HCT116 (cell line): ENCODE measurements at regions not wholly inside any gene's neighbourhood (a gene's known extent, or its start where the extent isn't known, plus 50 kb on each side); places are given as distances from the start of the nearest gene placed in this dataset.

Experiments
- ATAC-seq: fragments of 200-7000 bp; cut with Tn5 transposase; 2 replicates; pipeline ENCODE4 v1.9.1; 2020; ENCODE audit warnings: mild to moderate bottlenecking, moderate library complexity
- BruUV-seq: library from RNA; stranded (reverse); fragments of 400-500 nt; replicated peaks from 2 replicates; lab custom pipeline; 2021; lab: Mats Ljungman, UMichigan
- CTCF ChIA-PET: fragments of 300-600 bp; sonication (Branson Sonifier 250); formaldehyde crosslinking; loops from one replicate; lab custom pipeline; 2021; ENCODE audit warnings: antibody characterized with exemption; lab: Charles Lee
- POLR2A ChIA-PET: fragments of 300-600, 350-600 bp; sonication (Branson Sonifier 250); formaldehyde crosslinking; loops from one replicate; lab custom pipeline; 2021; ENCODE audit warnings: antibody characterized with exemption; lab: Charles Lee
- RAD21 ChIA-PET, 2 experiments: fragments of 300-600 bp; sonication (Branson Sonifier 250); formaldehyde crosslinking; loops; one replicate each; lab custom pipeline; 2023; ENCODE audit warnings: low total read pairs in 2 of 2; ENCODE audit not compliant: uncharacterized antibody in 2 of 2, unreplicated experiment in 2 of 2, low non-redundant PET in 1 of 2; lab: Charles Lee
- DNase-seq: peaks from one replicate; pipeline ENCODE4 v3.0.0-alpha.2; 2010; ENCODE audit warnings: low read depth, low spot score
- H2AFZ ChIP-seq: fragments of 200-600 bp; shearing (Covaris generic), sonication (generic); 2 replicates; pipeline ENCODE4 v1.6.1; 2017; ENCODE audit warnings: low read depth, mixed run types, mixed read lengths, antibody characterized with exemption, low read length; ENCODE audit not compliant: poor library complexity, severe bottlenecking
- H3K27ac ChIP-seq: 2 replicates; pipeline ENCODE4 v1.5.1; 2012; ENCODE audit warnings: low read depth, low read length
- H3K27me3 ChIP-seq: fragments of 200-600 bp; sonication (generic); 2 replicates; pipeline ENCODE4 v1.6.1; 2016; ENCODE audit warnings: mixed run types, low read length, mixed read lengths; ENCODE audit not compliant: insufficient read depth
- H3K36me3 ChIP-seq, 2 experiments: fragments of 200-500 bp in 1 of 2; fragments of 200-600 bp in 1 of 2; sonication (Bioruptor generic) in 1 of 2; sonication (generic) in 1 of 2; 2 replicates each; pipeline versions ENCODE4 v1.5.1 to v1.6.1; 2014 to 2016; ENCODE audit warnings: low read length in 2 of 2, inconsistent platforms in 1 of 2, mixed read lengths in 1 of 2, mixed run types in 1 of 2; ENCODE audit not compliant: insufficient read depth in 2 of 2, control insufficient read depth in 1 of 2
- H3K4me1 ChIP-seq, 2 experiments: fragments of 200-600 bp in 1 of 2; sonication (generic) in 1 of 2; 2 replicates each; pipeline versions ENCODE4 v1.5.1 to v1.6.1; 2012 to 2017; ENCODE audit warnings: low read length in 2 of 2, inconsistent platforms in 1 of 2, mild to moderate bottlenecking in 1 of 2, mixed read lengths in 1 of 2, mixed run types in 1 of 2, moderate library complexity in 1 of 2; ENCODE audit not compliant: insufficient read depth in 2 of 2, control insufficient read depth in 1 of 2
- H3K4me2 ChIP-seq: fragments of 200-600 bp; sonication (generic); 2 replicates; pipeline ENCODE4 v1.6.1; 2017; ENCODE audit warnings: mixed run types, low read length, mixed read lengths
- H3K4me3 ChIP-seq, 2 experiments: fragments of 200-600 bp in 1 of 2; sonication (generic) in 1 of 2; replicated peaks in 1 of 2; 2 replicates each; pipeline ENCODE4 v1.5.1; 2011 to 2016; ENCODE audit warnings: low read length in 2 of 2, control low read depth in 1 of 2, low read depth in 1 of 2, mild to moderate bottlenecking in 1 of 2, mixed read lengths in 1 of 2, mixed run types in 1 of 2
- H3K79me2 ChIP-seq: fragments of 200-600 bp; sonication (generic); 2 replicates; pipeline ENCODE4 v1.6.1; 2017; ENCODE audit warnings: mild to moderate bottlenecking, mixed run types, low read length, moderate library complexity, mixed read lengths; ENCODE audit not compliant: insufficient read depth
- H3K9ac ChIP-seq: fragments of 200-600 bp; sonication (generic); 2 replicates; pipeline ENCODE4 v1.6.1; 2016; ENCODE audit warnings: low read length, mixed read lengths
- H3K9me2 ChIP-seq: fragments of 200-600 bp; sonication (generic), shearing (Covaris generic); 2 replicates; pipeline ENCODE4 v1.6.1; 2017; ENCODE audit warnings: mixed run types, mild to moderate bottlenecking, moderate library complexity; ENCODE audit not compliant: insufficient read depth
- H3K9me3 ChIP-seq, 2 experiments: fragments of 200-500 bp in 1 of 2; fragments of 200-600 bp in 1 of 2; sonication (Bioruptor generic) in 1 of 2; sonication (generic) in 1 of 2; 2 replicates each; pipeline ENCODE4 v1.6.1; 2014 to 2017; ENCODE audit warnings: low read length in 2 of 2, mixed read lengths in 2 of 2, inconsistent platforms in 1 of 2, low read depth in 1 of 2, mild to moderate bottlenecking in 1 of 2, mixed run types in 1 of 2, moderate library complexity in 1 of 2; ENCODE audit not compliant: control insufficient read depth in 1 of 2, insufficient read depth in 1 of 2
- H4K20me1 ChIP-seq: fragments of 200-600 bp; sonication (generic), shearing (Covaris generic); 2 replicates; pipeline ENCODE4 v1.6.1; 2017; ENCODE audit warnings: mixed run types, mild to moderate bottlenecking, moderate library complexity; ENCODE audit not compliant: insufficient read depth
- ATF3 ChIP-seq: IDR thresholded peaks from 2 replicates; pipeline ENCODE4 v1.6.1; 2012
- CBX3 ChIP-seq: IDR thresholded peaks from 2 replicates; pipeline ENCODE4 v1.6.1; 2012; ENCODE audit warnings: low read depth
- EGR1 ChIP-seq: IDR thresholded peaks from 2 replicates; pipeline ENCODE4 v1.6.1; 2012; ENCODE audit warnings: low read depth
- EZH2 ChIP-seq: fragments of 200-600 bp; sonication (generic); IDR thresholded peaks from 2 replicates; pipeline ENCODE4 v1.6.1; 2017; ENCODE audit warnings: antibody characterized with exemption, mixed run types
- EZH2phosphoT487 ChIP-seq: fragments of 200-600 bp; IDR thresholded peaks from 2 replicates; pipeline ENCODE4 v1.6.1; 2018; ENCODE audit warnings: antibody characterized with exemption, borderline replicate concordance
- JUND ChIP-seq: IDR thresholded peaks from 2 replicates; pipeline ENCODE4 v1.6.1; 2012
- MAX ChIP-seq: IDR thresholded peaks from 2 replicates; pipeline ENCODE4 v1.6.1; 2012
- REST ChIP-seq: IDR thresholded peaks from 2 replicates; pipeline ENCODE4 v1.6.1; 2012; ENCODE audit warnings: low read depth
- SIN3A ChIP-seq: IDR thresholded peaks from 2 replicates; pipeline ENCODE4 v1.6.1; 2012; ENCODE audit warnings: low read depth
- SRF ChIP-seq: IDR thresholded peaks from 2 replicates; pipeline ENCODE4 v1.6.1; 2012; ENCODE audit warnings: low read depth
- TCF7L2 ChIP-seq: IDR thresholded peaks from 2 replicates; pipeline ENCODE4 v1.7.0; 2011; ENCODE audit warnings: borderline replicate concordance, inconsistent platforms; ENCODE audit not compliant: insufficient read depth, insufficient read length; ENCODE audit errors: extremely low read depth
- YY1 ChIP-seq: IDR thresholded peaks from 2 replicates; pipeline ENCODE4 v1.6.1; 2011; ENCODE audit warnings: low read length, low read depth, moderate library complexity, mild to moderate bottlenecking; ENCODE audit not compliant: insufficient replicate concordance; ENCODE audit errors: extremely low read depth
- ZBTB33 ChIP-seq: IDR thresholded peaks from 2 replicates; pipeline ENCODE4 v1.6.1; 2011; ENCODE audit warnings: mild to moderate bottlenecking, low read length, moderate library complexity; ENCODE audit not compliant: insufficient replicate concordance; ENCODE audit errors: extremely low read depth
- ZFX ChIP-seq: fragments of 450-650 bp; IDR thresholded peaks from 2 replicates; pipeline ENCODE4 v1.6.1; 2017
- ZNF274 ChIP-seq: fragments of 200-500 bp; sonication (Bioruptor generic); IDR thresholded peaks from 2 replicates; pipeline ENCODE4 v1.6.1; 2014; ENCODE audit warnings: mild to moderate bottlenecking, low read depth, low read length, inconsistent platforms
- intact Hi-C: fragments of 100-400 bp; cut with micrococcal nuclease; formaldehyde crosslinking; loops from 2 replicates; pipeline ENCODE4 v1.10.0; 2022

- no peaks in the 10 kb centered on the region for H3K9me2 ChIP-seq
- peaks cover 0 to 4% of the 10 kb centered on the region in 2 experiments; a peak in 2 of 4 replicates for H3K9me3 ChIP-seq
- no peak overlapping the region for H3K4me3 ChIP-seq
- H3K9ac ChIP-seq: no peak overlapping the region
- ATAC-seq: no peak
- POLR2A ChIA-PET: no interaction called here
- no peaks in the 10 kb centered on the region for H3K27me3 ChIP-seq
- TF ChIP-seq JUND (no peak), SRF (no peak), ZBTB33 (no peak), EZH2phosphoT487 (no peak), ZFX (no peak), EZH2 (no peak), EGR1 (no peak), REST (no peak), TCF7L2 (no peak), SIN3A (no peak), ATF3 (no peak), MAX (no peak), CBX3 (no peak), ZNF274 (no peak), YY1 (no peak)
- DNase-seq: no peak
- H3K79me2 ChIP-seq: no peaks in the 10 kb centered on the region
- H2AFZ ChIP-seq: no peak overlapping the region
- RAD21 ChIA-PET: no interaction called here
- CTCF ChIA-PET: no interaction called here
- BruUV-seq: no TSS peak
- no peaks in the 10 kb centered on the region for H3K4me1 ChIP-seq
- H3K4me2 ChIP-seq: no peak overlapping the region
- intact Hi-C loops: no loop called here
- H3K27ac ChIP-seq: no peak overlapping the region
- no peaks in the 10 kb centered on the region for H4K20me1 ChIP-seq
- no peaks in the 10 kb centered on the region for H3K36me3 ChIP-seq
These were observed 724.4 kb downstream of the TLE1 start for GRCh38 chr9:80964914-80965313.
